ENCODE measurements at regions not wholly inside any gene's neighbourhood (a gene's known extent, or its start where the extent isn't known, plus 50 kb on each side); places are given as distances from the start of the nearest gene placed in this dataset.

GRCh38 chr9:7721291-7721690 is 78.3 kb downstream of the DMAC1 start:
- no peak for TF ChIP-seq POLR2A (IDR thresholded peaks at IDR 0.05; ENCODE audit: low read depth, low read length)
- TF ChIP-seq POLR2AphosphoS5 (IDR thresholded peaks at IDR 0.05; ENCODE audit: low read depth, low read length) = no peak
- TF ChIP-seq TAF1 (IDR thresholded peaks at IDR 0.05; ENCODE audit: borderline replicate concordance, low read depth, low read length) = no peak
